ENCODE measurements at regions not wholly inside any gene's neighbourhood (a gene's known extent, or its start where the extent isn't known, plus 50 kb on each side); places are given as distances from the start of the nearest gene placed in this dataset.

DNA sequence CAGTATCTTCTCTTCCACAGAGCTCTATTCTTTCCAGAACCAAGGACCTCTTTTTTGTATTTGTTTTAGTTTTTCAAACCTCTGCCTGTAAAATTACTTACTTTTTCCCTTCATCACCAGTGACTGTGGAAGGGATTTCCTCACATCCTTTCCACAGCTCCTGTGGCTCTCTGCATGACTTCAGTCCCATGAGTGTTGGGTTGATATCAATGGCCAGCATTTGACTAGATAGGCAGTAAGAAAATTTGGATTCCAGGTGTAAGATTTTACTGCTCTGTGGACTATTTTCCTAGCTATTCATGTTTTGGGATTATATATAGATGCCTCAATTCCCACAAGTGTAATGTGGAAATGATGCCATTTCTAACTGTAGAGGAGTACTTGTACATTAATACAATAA, 171.5 kb upstream of the PTBP2 start:
- TF ChIP-seq POLR2A (IDR thresholded peaks at IDR 0.05): no peak
- TF ChIP-seq, protein P1, sequence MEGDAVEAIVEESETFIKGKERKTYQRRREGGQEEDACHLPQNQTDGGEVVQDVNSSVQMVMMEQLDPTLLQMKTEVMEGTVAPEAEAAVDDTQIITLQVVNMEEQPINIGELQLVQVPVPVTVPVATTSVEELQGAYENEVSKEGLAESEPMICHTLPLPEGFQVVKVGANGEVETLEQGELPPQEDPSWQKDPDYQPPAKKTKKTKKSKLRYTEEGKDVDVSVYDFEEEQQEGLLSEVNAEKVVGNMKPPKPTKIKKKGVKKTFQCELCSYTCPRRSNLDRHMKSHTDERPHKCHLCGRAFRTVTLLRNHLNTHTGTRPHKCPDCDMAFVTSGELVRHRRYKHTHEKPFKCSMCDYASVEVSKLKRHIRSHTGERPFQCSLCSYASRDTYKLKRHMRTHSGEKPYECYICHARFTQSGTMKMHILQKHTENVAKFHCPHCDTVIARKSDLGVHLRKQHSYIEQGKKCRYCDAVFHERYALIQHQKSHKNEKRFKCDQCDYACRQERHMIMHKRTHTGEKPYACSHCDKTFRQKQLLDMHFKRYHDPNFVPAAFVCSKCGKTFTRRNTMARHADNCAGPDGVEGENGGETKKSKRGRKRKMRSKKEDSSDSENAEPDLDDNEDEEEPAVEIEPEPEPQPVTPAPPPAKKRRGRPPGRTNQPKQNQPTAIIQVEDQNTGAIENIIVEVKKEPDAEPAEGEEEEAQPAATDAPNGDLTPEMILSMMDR (IDR thresholded peaks at IDR 0.05): no peak
